ENCODE measurements at regions not wholly inside any gene's neighbourhood (a gene's known extent, or its start where the extent isn't known, plus 50 kb on each side); places are given as distances from the start of the nearest gene placed in this dataset.

DNA sequence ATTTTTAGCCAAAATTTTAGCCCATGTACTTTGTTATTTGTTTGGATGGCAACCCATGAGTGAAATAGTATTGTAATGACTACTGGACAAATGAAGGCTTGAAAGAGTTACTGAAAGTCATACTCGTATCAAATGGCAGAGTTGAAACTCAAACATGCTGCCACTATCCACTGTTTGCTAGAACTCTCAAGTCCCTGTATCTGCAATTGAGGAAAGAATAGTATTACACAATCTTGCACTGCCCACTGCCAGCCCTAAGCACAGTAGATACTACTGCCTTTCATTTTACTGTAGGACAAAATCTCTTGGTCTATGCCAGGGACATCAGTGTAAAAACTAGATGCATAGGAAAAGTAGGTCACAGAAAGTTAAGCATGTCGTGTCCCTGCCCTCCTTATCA lies 581.1 kb upstream of the PLXNA2 start:
- TF ChIP-seq, protein P1, sequence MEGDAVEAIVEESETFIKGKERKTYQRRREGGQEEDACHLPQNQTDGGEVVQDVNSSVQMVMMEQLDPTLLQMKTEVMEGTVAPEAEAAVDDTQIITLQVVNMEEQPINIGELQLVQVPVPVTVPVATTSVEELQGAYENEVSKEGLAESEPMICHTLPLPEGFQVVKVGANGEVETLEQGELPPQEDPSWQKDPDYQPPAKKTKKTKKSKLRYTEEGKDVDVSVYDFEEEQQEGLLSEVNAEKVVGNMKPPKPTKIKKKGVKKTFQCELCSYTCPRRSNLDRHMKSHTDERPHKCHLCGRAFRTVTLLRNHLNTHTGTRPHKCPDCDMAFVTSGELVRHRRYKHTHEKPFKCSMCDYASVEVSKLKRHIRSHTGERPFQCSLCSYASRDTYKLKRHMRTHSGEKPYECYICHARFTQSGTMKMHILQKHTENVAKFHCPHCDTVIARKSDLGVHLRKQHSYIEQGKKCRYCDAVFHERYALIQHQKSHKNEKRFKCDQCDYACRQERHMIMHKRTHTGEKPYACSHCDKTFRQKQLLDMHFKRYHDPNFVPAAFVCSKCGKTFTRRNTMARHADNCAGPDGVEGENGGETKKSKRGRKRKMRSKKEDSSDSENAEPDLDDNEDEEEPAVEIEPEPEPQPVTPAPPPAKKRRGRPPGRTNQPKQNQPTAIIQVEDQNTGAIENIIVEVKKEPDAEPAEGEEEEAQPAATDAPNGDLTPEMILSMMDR (conservative IDR thresholded peaks at IDR 0.05; ENCODE audit: low read length), result no peak
- no peak for TF ChIP-seq EZH2phosphoT487 (IDR thresholded peaks at IDR 0.05; ENCODE audit: borderline replicate concordance)

Data from Loucy (cell line).